ENCODE measurements at regions not wholly inside any gene's neighbourhood (a gene's known extent, or its start where the extent isn't known, plus 50 kb on each side); places are given as distances from the start of the nearest gene placed in this dataset.

DNA sequence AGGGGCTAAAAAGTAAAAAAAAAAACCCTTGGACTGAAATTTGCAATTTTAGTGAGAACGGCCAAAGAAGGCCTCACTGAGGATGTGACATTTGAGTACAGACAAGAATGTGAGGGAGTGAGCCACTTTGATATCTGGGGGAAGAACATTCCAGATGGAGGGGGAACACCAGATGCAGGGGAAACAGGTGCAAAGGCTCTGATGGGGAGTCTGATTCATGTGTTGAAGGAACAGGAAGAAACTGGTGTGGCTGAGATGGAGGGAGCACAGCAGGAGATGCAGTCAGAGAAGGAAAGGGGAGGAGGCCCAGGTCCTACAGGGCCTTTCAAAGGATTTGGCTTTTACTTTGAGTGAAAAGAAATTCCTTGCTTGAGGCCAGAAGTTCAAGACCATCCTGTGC lies 615.7 kb upstream of the NRP1 start:
- Histone ChIP-seq H3K27me3 (ENCODE audit: control insufficient read depth in 2 of 2, insufficient read depth in 2 of 2, low read length in 2 of 2) (no peaks in the 10 kb centered on the region), H3K4me1 (ENCODE audit: control insufficient read depth in 1 of 2, insufficient read depth in 2 of 2, low read length in 2 of 2) (no peaks in the 10 kb centered on the region), H3K4me2 (replicated peaks; ENCODE audit: extremely low read depth, low read length, poor library complexity, severe bottlenecking) (no peak overlapping the region), H4K20me1 (ENCODE audit: insufficient read depth, low read length) (no peaks in the 10 kb centered on the region), H3K9ac (ENCODE audit: insufficient read depth, low read length, poor library complexity, severe bottlenecking) (no peak overlapping the region), H2AFZ (ENCODE audit: insufficient read depth, low read depth, low read length, poor library complexity, severe bottlenecking) (no peak overlapping the region), H3K36me3 (replicated peaks in 1 of 2; ENCODE audit: control insufficient read depth in 1 of 2, insufficient read depth in 2 of 2, low read length in 2 of 2) (no peaks in the 10 kb centered on the region), H3K4me3 (replicated peaks in 1 of 3; ENCODE audit: low read depth in 2 of 3, low read length in 3 of 3) (no peak overlapping the region), H3K79me2 (ENCODE audit: insufficient read depth, low read length) (no peaks in the 10 kb centered on the region), H3K9me3 (replicated peaks in 1 of 2; ENCODE audit: control insufficient read depth in 1 of 2, insufficient read depth in 1 of 2, low read length in 2 of 2) (no peaks in the 10 kb centered on the region), H3K27ac (ENCODE audit: low read depth in 1 of 2, low read length in 2 of 2) (no peak overlapping the region)
- Mint-ChIP-seq H3K4me3 (no peak overlapping the region), H3K4me1 (no peaks in the 10 kb centered on the region), H3K27me3 (ENCODE audit: low read depth in 3 of 3) (no peaks in the 10 kb centered on the region), H3K9me3 (peaks cover 0 to 11% (median 3%) of the 10 kb centered on the region in 7 donors), H3K36me3 (no peaks in the 10 kb centered on the region), H3K27ac (no peak overlapping the region)
- intact Hi-C loops (cut with micrococcal nuclease) = no loop called here
- TF ChIP-seq, protein P1, sequence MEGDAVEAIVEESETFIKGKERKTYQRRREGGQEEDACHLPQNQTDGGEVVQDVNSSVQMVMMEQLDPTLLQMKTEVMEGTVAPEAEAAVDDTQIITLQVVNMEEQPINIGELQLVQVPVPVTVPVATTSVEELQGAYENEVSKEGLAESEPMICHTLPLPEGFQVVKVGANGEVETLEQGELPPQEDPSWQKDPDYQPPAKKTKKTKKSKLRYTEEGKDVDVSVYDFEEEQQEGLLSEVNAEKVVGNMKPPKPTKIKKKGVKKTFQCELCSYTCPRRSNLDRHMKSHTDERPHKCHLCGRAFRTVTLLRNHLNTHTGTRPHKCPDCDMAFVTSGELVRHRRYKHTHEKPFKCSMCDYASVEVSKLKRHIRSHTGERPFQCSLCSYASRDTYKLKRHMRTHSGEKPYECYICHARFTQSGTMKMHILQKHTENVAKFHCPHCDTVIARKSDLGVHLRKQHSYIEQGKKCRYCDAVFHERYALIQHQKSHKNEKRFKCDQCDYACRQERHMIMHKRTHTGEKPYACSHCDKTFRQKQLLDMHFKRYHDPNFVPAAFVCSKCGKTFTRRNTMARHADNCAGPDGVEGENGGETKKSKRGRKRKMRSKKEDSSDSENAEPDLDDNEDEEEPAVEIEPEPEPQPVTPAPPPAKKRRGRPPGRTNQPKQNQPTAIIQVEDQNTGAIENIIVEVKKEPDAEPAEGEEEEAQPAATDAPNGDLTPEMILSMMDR (IDR thresholded peaks at IDR 0.05) = no peak
- 27% methylated on average over 1 of the region's 1 CpG for WGBS (ENCODE audit: insufficient coverage)
- DNase-seq = no peak

DNA sequence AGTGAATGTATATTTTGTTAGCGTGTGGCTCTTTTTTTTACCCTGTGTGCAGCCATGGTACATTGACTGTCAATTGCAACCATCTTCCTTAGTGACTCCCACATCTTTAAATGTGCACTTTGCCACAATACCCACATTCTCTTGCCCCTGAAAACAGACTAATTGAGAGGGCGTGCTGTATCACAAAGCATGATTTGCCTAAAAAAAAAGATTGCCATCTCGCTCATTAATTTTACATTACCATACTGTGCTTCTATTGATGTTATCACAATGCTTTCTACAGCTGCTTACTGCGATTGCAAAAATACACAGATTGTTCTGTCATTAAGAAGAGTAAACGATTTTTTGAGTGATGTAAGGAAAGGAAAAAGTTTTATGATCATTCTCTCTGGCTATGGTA lies 613.1 kb upstream of the NRP1 start:
- Mint-ChIP-seq H3K27me3 (ENCODE audit: low read depth in 3 of 3) (no peaks in the 10 kb centered on the region), H3K4me1 (no peaks in the 10 kb centered on the region), H3K4me3 (no peak overlapping the region), H3K9me3 (peaks cover 2 to 11% (median 3%) of the 10 kb centered on the region in 7 donors), H3K36me3 (no peaks in the 10 kb centered on the region), H3K27ac (no peak overlapping the region)
- H2AFZ ChIP-seq (ENCODE audit: insufficient read depth, low read depth, low read length, poor library complexity, severe bottlenecking) = no peak overlapping the region
- H3K9me3 ChIP-seq (replicated peaks in 1 of 2; ENCODE audit: control insufficient read depth in 1 of 2, insufficient read depth in 1 of 2, low read length in 2 of 2) = no peaks in the 10 kb centered on the region
- intact Hi-C loops (cut with micrococcal nuclease) = no loop called here
- 88% methylated on average over 2 of the region's 5 CpGs for WGBS (ENCODE audit: insufficient coverage)
- no peak for DNase-seq
- no peaks in the 10 kb centered on the region for H3K79me2 ChIP-seq (ENCODE audit: insufficient read depth, low read length)
- H3K27me3 ChIP-seq (ENCODE audit: control insufficient read depth in 2 of 2, insufficient read depth in 2 of 2, low read length in 2 of 2) = no peaks in the 10 kb centered on the region
- no peak overlapping the region for H3K4me2 ChIP-seq (replicated peaks; ENCODE audit: extremely low read depth, low read length, poor library complexity, severe bottlenecking)
- no peak overlapping the region for H3K27ac ChIP-seq (ENCODE audit: low read depth in 1 of 2, low read length in 2 of 2)
- no peaks in the 10 kb centered on the region for H4K20me1 ChIP-seq (ENCODE audit: insufficient read depth, low read length)
- no peak overlapping the region for H3K9ac ChIP-seq (ENCODE audit: insufficient read depth, low read length, poor library complexity, severe bottlenecking)
- no peaks in the 10 kb centered on the region for H3K4me1 ChIP-seq (ENCODE audit: control insufficient read depth in 1 of 2, insufficient read depth in 2 of 2, low read length in 2 of 2)
- H3K4me3 ChIP-seq (replicated peaks in 1 of 3; ENCODE audit: low read depth in 2 of 3, low read length in 3 of 3) = no peak overlapping the region
- H3K36me3 ChIP-seq (replicated peaks in 1 of 2; ENCODE audit: control insufficient read depth in 1 of 2, insufficient read depth in 2 of 2, low read length in 2 of 2) = no peaks in the 10 kb centered on the region
- TF ChIP-seq, protein P1 (IDR thresholded peaks at IDR 0.05) = no peak

Data from CD14-positive monocyte (primary cell).